ENCODE measurements at regions not wholly inside any gene's neighbourhood (a gene's known extent, or its start where the extent isn't known, plus 50 kb on each side); places are given as distances from the start of the nearest gene placed in this dataset.

GRCh38 chr7:52053525-52053924, 736.9 kb upstream of the COBL start:
- no peak for TF ChIP-seq CTCF (IDR thresholded peaks at IDR 0.05)
- TF ChIP-seq POLR2AphosphoS5 (IDR thresholded peaks at IDR 0.05): no peak

Measured in breast epithelium (tissue), 3 donors.